ENCODE measurements at regions not wholly inside any gene's neighbourhood (a gene's known extent, or its start where the extent isn't known, plus 50 kb on each side); places are given as distances from the start of the nearest gene placed in this dataset.

DNA sequence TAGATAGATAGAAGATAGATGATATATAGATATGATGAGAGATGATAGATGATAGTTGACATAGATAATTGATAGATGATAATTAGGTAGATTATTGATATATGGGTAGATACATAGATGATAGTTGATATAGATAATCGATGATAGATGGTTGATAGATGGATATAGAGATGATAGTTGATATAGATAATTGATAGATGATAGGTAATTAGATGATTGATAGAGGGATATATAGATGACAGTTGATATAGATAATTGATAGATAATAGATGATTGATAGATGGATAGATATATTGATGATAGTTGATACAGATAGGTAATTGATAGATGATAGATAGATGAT, 72.3 kb downstream of the PRR15 start:
- TF ChIP-seq ZNF274 (IDR thresholded peaks at IDR 0.05; ENCODE audit: low read depth, low read length) (no peak), YY1 (IDR thresholded peaks at IDR 0.05; ENCODE audit: insufficient read depth, insufficient read length) (no peak)
